Gastroesophageal sphincter (tissue), 4 donors: ENCODE measurements at regions not wholly inside any gene's neighbourhood (a gene's known extent, or its start where the extent isn't known, plus 50 kb on each side); places are given as distances from the start of the nearest gene placed in this dataset.
"Not testable (repeated sequence)": the region's sequence is repeated elsewhere in the genome, so short reads cannot be mapped to it uniquely, and the experiment has no call there.

ENCODE experiments used
- ATAC-seq: fragments of 150-250 bp; one replicate; pipeline ENCODE4 v1.9.1; 2016; ENCODE audit warnings: mild to moderate bottlenecking, moderate library complexity
- H3K27ac ChIP-seq, 4 donors: fragments of 200-600 bp; sonication (generic) in 3 of 4; 1 replicate in 3 of 4; 2 replicates in 1 of 4; pipeline ENCODE4 v1.5.1; 2016 to 2019
- H3K27me3 ChIP-seq: fragments of 200-600 bp; sonication (generic); one replicate; pipeline ENCODE4 v1.5.1; 2019
- H3K36me3 ChIP-seq, 2 donors: fragments of 200-600 bp; sonication (generic); one replicate each; pipeline ENCODE4 v1.5.1; 2019; ENCODE audit warnings: control low read depth in 1 of 2
- H3K4me1 ChIP-seq, 3 donors: fragments of 200-600 bp; sonication (generic); 1 replicate in 2 of 3; 2 replicates in 1 of 3; pipeline ENCODE4 v1.5.1; 2016 to 2019; ENCODE audit warnings: control low read depth in 2 of 3
- H3K4me3 ChIP-seq, 2 donors: fragments of 200-600 bp; sonication (generic); one replicate each; pipeline ENCODE4 v1.5.1; 2019; ENCODE audit warnings: mild to moderate bottlenecking in 1 of 2, moderate library complexity in 1 of 2
- H3K9me3 ChIP-seq, 3 donors: fragments of 200-600 bp; sonication (generic); one replicate each; pipeline ENCODE4 v1.5.1; 2017 to 2019; ENCODE audit warnings: control low read depth in 2 of 3
- CTCF ChIP-seq, 4 experiments: fragments of 200-600 bp in 2 of 4; fragments of 450-650 bp in 2 of 4; sonication (generic) in 1 of 4; IDR thresholded peaks; one replicate each; pipeline ENCODE4 v1.5.1; 2017 to 2019; ENCODE audit warnings: antibody characterized with exemption in 4 of 4, mild to moderate bottlenecking in 2 of 4, moderate library complexity in 2 of 4
- EP300 ChIP-seq: sonication (generic); formaldehyde crosslinking; IDR thresholded peaks from one replicate; pipeline ENCODE4 v1.6.1; 2017; ENCODE audit warnings: antibody characterized with exemption, mild to moderate bottlenecking
- POLR2A ChIP-seq, 2 donors: fragments of 450-650 bp; IDR thresholded peaks; one replicate each; pipeline ENCODE4 v1.6.1; 2017; ENCODE audit warnings: antibody characterized with exemption in 2 of 2, mild to moderate bottlenecking in 2 of 2, moderate library complexity in 1 of 2
- POLR2AphosphoS5 ChIP-seq: sonication (generic); formaldehyde crosslinking; IDR thresholded peaks from one replicate; pipeline ENCODE4 v1.6.1; 2017; ENCODE audit warnings: antibody characterized with exemption
- WGBS, 2 donors: methylation state at CpG; one replicate each; pipeline ENCODE4 v1.1.5; 2018; ENCODE audit warnings: low coverage in 1 of 2; 5-methylcytosine and 5-hydroxymethylcytosine counted together

- Histone ChIP-seq H3K36me3 (no peaks in the 10 kb centered on the region), H3K4me1 (peaks cover 0 to 17% (median 0%) of the 10 kb centered on the region in 3 donors), H3K27me3 (no peaks in the 10 kb centered on the region), H3K9me3 (no peaks in the 10 kb centered on the region), H3K27ac (no peak overlapping the region), H3K4me3 (no peak overlapping the region)
- no peak for ATAC-seq
- TF ChIP-seq POLR2A (IDR thresholded peaks at IDR 0.05) (no peak), EP300 (no peak), CTCF (IDR thresholded peaks at IDR 0.05) (no peak), POLR2AphosphoS5 (no peak)
- 86 to 87% methylated on average over 2 of the region's 2 CpGs for WGBS, 2 donors
These were observed 63.3 kb upstream of the VIPR2 start for GRCh38 chr7:159207951-159208350.

- Histone ChIP-seq H3K9me3 (no peaks in the 10 kb centered on the region), H3K27ac (no peak overlapping the region), H3K27me3 (no peaks in the 10 kb centered on the region), H3K4me3 (no peak overlapping the region), H3K36me3 (no peaks in the 10 kb centered on the region), H3K4me1 (peaks cover 0 to 17% (median 0%) of the 10 kb centered on the region in 3 donors)
- TF ChIP-seq CTCF (IDR thresholded peaks at IDR 0.05) (no peak), EP300 (no peak), POLR2A (IDR thresholded peaks at IDR 0.05) (no peak), POLR2AphosphoS5 (no peak)
- ATAC-seq = no peak
- 56 to 60% methylated on average over 5 of the region's 5 CpGs for WGBS, 2 donors
These were observed 62.7 kb upstream of the VIPR2 start for GRCh38 chr7:159207393-159207792.

GRCh38 chr7:159205833-159206232, 61.2 kb upstream of the VIPR2 start:
- H3K4me1 ChIP-seq = peaks cover 0 to 3% (median 0%) of the 10 kb centered on the region in 3 donors
- WGBS, 2 donors = 78 to 86% methylated on average over 3 to 5 of the region's 5 CpGs
- no peak for TF ChIP-seq EP300
- TF ChIP-seq CTCF (IDR thresholded peaks at IDR 0.05) = no peak
- TF ChIP-seq POLR2A (IDR thresholded peaks at IDR 0.05) = no peak
- no peak for TF ChIP-seq POLR2AphosphoS5

GRCh38 chr7:159204664-159205063, 60.0 kb upstream of the VIPR2 start:
- no peak overlapping the region for H3K27ac ChIP-seq
- no peak overlapping the region for H3K4me3 ChIP-seq
- no peak for ATAC-seq
- no peaks in the 10 kb centered on the region for H3K4me1 ChIP-seq
- H3K27me3 ChIP-seq = no peaks in the 10 kb centered on the region
- H3K36me3 ChIP-seq = no peaks in the 10 kb centered on the region
- 87 to 90% methylated on average over 6 to 9 of the region's 10 CpGs for WGBS, 2 donors
- no peak for TF ChIP-seq CTCF (IDR thresholded peaks at IDR 0.05)
- TF ChIP-seq POLR2AphosphoS5 = no peak
- TF ChIP-seq EP300 = no peak
- TF ChIP-seq POLR2A (IDR thresholded peaks at IDR 0.05) = no peak
- no peaks in the 10 kb centered on the region for H3K9me3 ChIP-seq

More at GRCh38 chr7:159205833-159206232, 61.2 kb upstream of the VIPR2 start:
- Histone ChIP-seq H3K27ac (no peak overlapping the region), H3K9me3 (no peaks in the 10 kb centered on the region), H3K4me3 (no peak overlapping the region), H3K27me3 (no peaks in the 10 kb centered on the region), H3K36me3 (no peaks in the 10 kb centered on the region)
- no peak for ATAC-seq

- H3K9me3 ChIP-seq, H3K4me3 ChIP-seq, H3K36me3 ChIP-seq, H3K27me3 ChIP-seq, H3K4me1 ChIP-seq, H3K27ac ChIP-seq, ATAC-seq: not testable (repeated sequence)
- 96 to 100% methylated on average over 1 to 5 of the region's 9 CpGs for WGBS, 2 donors
These were observed 58.6 kb upstream of the VIPR2 start for GRCh38 chr7:159203253-159203652.
